DOHH2 (cell line): ENCODE measurements at regions not wholly inside any gene's neighbourhood (a gene's known extent, or its start where the extent isn't known, plus 50 kb on each side); places are given as distances from the start of the nearest gene placed in this dataset.

Experiments
- EZH2phosphoT487 ChIP-seq: fragments of 200-600 bp; sonication (generic); IDR thresholded peaks from 2 replicates; pipeline ENCODE4 v1.6.1; 2017; ENCODE audit warnings: borderline replicate concordance, mild to moderate bottlenecking, antibody characterized with exemption, low read length, moderate library complexity, mixed read lengths
- TF ChIP-seq, protein P1 (sequence below): fragments of 200-600 bp; sonication (generic); IDR thresholded peaks from one replicate; pipeline ENCODE4 v1.5.1; 2014; ENCODE audit warnings: antibody characterized with exemption, mild to moderate bottlenecking, low read depth, low read length; ENCODE audit not compliant: poor library complexity, severe bottlenecking

DNA sequence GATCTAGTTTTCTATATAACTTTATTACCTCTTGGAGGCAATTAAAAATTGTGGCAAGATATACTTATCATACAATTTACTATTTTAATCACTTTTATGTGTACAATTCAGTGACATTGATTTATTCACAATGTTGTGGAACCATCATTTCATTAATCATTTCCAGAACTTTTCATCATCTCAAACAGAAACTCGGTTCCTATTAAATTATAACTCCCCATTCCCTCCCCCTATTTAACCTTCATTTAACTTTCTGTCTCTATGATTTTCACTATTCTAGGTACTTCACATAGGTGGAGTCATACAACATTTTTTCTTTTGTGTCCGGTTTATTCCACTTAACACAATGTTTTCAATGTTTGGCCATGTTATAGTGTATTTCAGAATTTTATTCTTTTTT, 252.8 kb downstream of the REEP3 start:
- TF ChIP-seq, protein P1, sequence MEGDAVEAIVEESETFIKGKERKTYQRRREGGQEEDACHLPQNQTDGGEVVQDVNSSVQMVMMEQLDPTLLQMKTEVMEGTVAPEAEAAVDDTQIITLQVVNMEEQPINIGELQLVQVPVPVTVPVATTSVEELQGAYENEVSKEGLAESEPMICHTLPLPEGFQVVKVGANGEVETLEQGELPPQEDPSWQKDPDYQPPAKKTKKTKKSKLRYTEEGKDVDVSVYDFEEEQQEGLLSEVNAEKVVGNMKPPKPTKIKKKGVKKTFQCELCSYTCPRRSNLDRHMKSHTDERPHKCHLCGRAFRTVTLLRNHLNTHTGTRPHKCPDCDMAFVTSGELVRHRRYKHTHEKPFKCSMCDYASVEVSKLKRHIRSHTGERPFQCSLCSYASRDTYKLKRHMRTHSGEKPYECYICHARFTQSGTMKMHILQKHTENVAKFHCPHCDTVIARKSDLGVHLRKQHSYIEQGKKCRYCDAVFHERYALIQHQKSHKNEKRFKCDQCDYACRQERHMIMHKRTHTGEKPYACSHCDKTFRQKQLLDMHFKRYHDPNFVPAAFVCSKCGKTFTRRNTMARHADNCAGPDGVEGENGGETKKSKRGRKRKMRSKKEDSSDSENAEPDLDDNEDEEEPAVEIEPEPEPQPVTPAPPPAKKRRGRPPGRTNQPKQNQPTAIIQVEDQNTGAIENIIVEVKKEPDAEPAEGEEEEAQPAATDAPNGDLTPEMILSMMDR: no peak
- TF ChIP-seq EZH2phosphoT487: no peak
